ENCODE measurements at regions not wholly inside any gene's neighbourhood (a gene's known extent, or its start where the extent isn't known, plus 50 kb on each side); places are given as distances from the start of the nearest gene placed in this dataset.

GRCh38 chr2:67660871-67661270, 263.7 kb downstream of the ETAA1 start:
- no peak for DNase-seq

- no peak for DNase-seq
Measured at GRCh38 chr2:67662222-67662621, 265.1 kb downstream of the ETAA1 start.

GRCh38 chr2:67663776-67664175, 266.6 kb downstream of the ETAA1 start:
- no peak for DNase-seq

GRCh38 chr2:67666386-67667053, 269.4 kb downstream of the ETAA1 start:
- no peak for DNase-seq

GRCh38 chr2:67667054-67667908, 270.1 kb downstream of the ETAA1 start:
- DNase-seq = no peak

- DNase-seq = no peak
Measured at GRCh38 chr2:67668538-67668937, 271.4 kb downstream of the ETAA1 start.

GRCh38 chr2:67669168-67669567, 272.0 kb downstream of the ETAA1 start:
- no peak for DNase-seq

- DNase-seq = no peak
Measured at GRCh38 chr2:67669766-67670165, 272.6 kb downstream of the ETAA1 start.

GRCh38 chr2:67670747-67671183, 273.6 kb downstream of the ETAA1 start:
- DNase-seq = no peak

GRCh38 chr2:67671464-67672450, 274.6 kb downstream of the ETAA1 start:
- no peak for DNase-seq

GRCh38 chr2:67674668-67675067, 277.5 kb downstream of the ETAA1 start:
- DNase-seq = no peak

GRCh38 chr2:67684991-67685390, 287.9 kb downstream of the ETAA1 start:
- DNase-seq = no peak

GRCh38 chr2:67686254-67686653, 289.1 kb downstream of the ETAA1 start:
- no peak for DNase-seq

- DNase-seq = no peak
Measured at GRCh38 chr2:67689186-67689585, 292.1 kb downstream of the ETAA1 start.

GRCh38 chr2:67689651-67690050, 292.5 kb downstream of the ETAA1 start:
- no peak for DNase-seq

GRCh38 chr2:67694445-67694844, 297.3 kb downstream of the ETAA1 start:
- no peak for DNase-seq

- no peak for DNase-seq
Measured at GRCh38 chr2:67701011-67701410, 303.9 kb downstream of the ETAA1 start.

- DNase-seq = no peak
Measured at GRCh38 chr2:67702284-67702683, 305.2 kb downstream of the ETAA1 start.

- DNase-seq = no peak
Measured at GRCh38 chr2:67702937-67703336, 305.8 kb downstream of the ETAA1 start.

- DNase-seq = no peak
Measured at GRCh38 chr2:67706082-67706481, 308.9 kb downstream of the ETAA1 start.

GRCh38 chr2:67707896-67708295, 310.8 kb downstream of the ETAA1 start:
- DNase-seq = no peak

GRCh38 chr2:67709835-67710234, 312.7 kb downstream of the ETAA1 start:
- DNase-seq = no peak

- no peak for DNase-seq
Measured at GRCh38 chr2:67712484-67712883, 315.4 kb downstream of the ETAA1 start.

Data from stimulated activated CD8-positive, alpha-beta memory T cell treated with anti-CD3 and anti-CD28 coated beads, Interleukin-4, amount 100 ng/mL, for 48 hours (primary cell).